Right cardiac atrium (tissue), 5 donors: ENCODE measurements at regions not wholly inside any gene's neighbourhood (a gene's known extent, or its start where the extent isn't known, plus 50 kb on each side); places are given as distances from the start of the nearest gene placed in this dataset.

Source experiments
- ATAC-seq, 2 donors: fragments of 200-7000 bp; cut with Tn5 transposase; one replicate each; pipeline versions ENCODE4 v1.8.0 to v1.9.1; 2020; ENCODE audit warnings: moderate library complexity in 2 of 2, mild to moderate bottlenecking in 1 of 2
- DNase-seq, 3 donors: peaks; one replicate each; pipeline ENCODE4 v3.0.0-alpha.2; 2020
- H3K27ac ChIP-seq: one replicate; pipeline ENCODE4 v1.5.1; 2013; ENCODE audit warnings: mild to moderate bottlenecking, low read length, control low read depth, moderate library complexity
- H3K27me3 ChIP-seq: one replicate; pipeline ENCODE4 v1.6.1; 2013; ENCODE audit not compliant: control insufficient read depth, insufficient read depth
- H3K4me1 ChIP-seq: one replicate; pipeline ENCODE4 v1.6.1; 2013; ENCODE audit warnings: low read length; ENCODE audit not compliant: control insufficient read depth, insufficient read depth
- H3K4me3 ChIP-seq: one replicate; pipeline ENCODE4 v1.5.1; 2013; ENCODE audit warnings: low read length, control low read depth
- H3K9me3 ChIP-seq: one replicate; pipeline ENCODE4 v1.6.1; 2013; ENCODE audit warnings: low read length; ENCODE audit not compliant: control insufficient read depth
- WGBS: extraction: QIAGEN DNeasy Blood & Tissue Kit; methylation state at CpG from one replicate; pipeline ENCODE4 v1.1.7; 2013; 5-methylcytosine and 5-hydroxymethylcytosine counted together
- intact Hi-C, 4 donors: fragments of 100-400 bp; cut with DNase I; formaldehyde crosslinking; loops; one replicate each; pipeline versions ENCODE4 v1.11.0 to v1.14.0; 2022 to 2023
- donor health status: healthy with polysubstance abuse.
- donor health status: DM: no; HTN: yes; CAD: no.
- donor health status: DM: no; HTN: no; CAD: no.
- donor health status: DM: no; HTN: yes; CAD: no; lungs with severe emphysema.
- donor health status: DM: yes; HTN: yes; CAD: no.

- DNase-seq (no peak), ATAC-seq (no peak)
- no peaks in the 10 kb centered on the region for H3K4me1 ChIP-seq
- H3K9me3 ChIP-seq: no peaks in the 10 kb centered on the region
- no peak overlapping the region for H3K27ac ChIP-seq
- intact Hi-C loops: no loop called here
- WGBS: 50% methylated on average over 8 of the region's 8 CpGs
- no peaks in the 10 kb centered on the region for H3K27me3 ChIP-seq
- no peak overlapping the region for H3K4me3 ChIP-seq
Measured at GRCh38 chr17:72575542-72576233, 454.9 kb downstream of the SOX9 start.

- intact Hi-C loops: no loop called here
- Histone ChIP-seq H3K27ac (no peak overlapping the region), H3K9me3 (no peaks in the 10 kb centered on the region), H3K4me3 (no peak overlapping the region), H3K4me1 (no peaks in the 10 kb centered on the region), H3K27me3 (no peaks in the 10 kb centered on the region)
- peak in 1 of 2 donors; percentile 14 for ATAC-seq
- DNase-seq: no peak
- 29% methylated on average over 7 of the region's 7 CpGs for WGBS
Measured at GRCh38 chr17:72576289-72576759, 455.5 kb downstream of the SOX9 start.

- H3K4me1 ChIP-seq: no peaks in the 10 kb centered on the region
- H3K9me3 ChIP-seq: no peaks in the 10 kb centered on the region
- 89% methylated on average over 9 of the region's 9 CpGs for WGBS
- intact Hi-C loops: no loop called here
- DNase-seq (no peak), ATAC-seq (no peak)
- H3K27me3 ChIP-seq: no peaks in the 10 kb centered on the region
- H3K4me3 ChIP-seq: no peak overlapping the region
- H3K27ac ChIP-seq: no peak overlapping the region
Measured at GRCh38 chr17:72578817-72579470, 458.1 kb downstream of the SOX9 start.

- no peak overlapping the region for H3K4me3 ChIP-seq
- no peak for ATAC-seq
- no peaks in the 10 kb centered on the region for H3K27me3 ChIP-seq
- H3K4me1 ChIP-seq: no peaks in the 10 kb centered on the region
- WGBS: 76% methylated on average over 2 of the region's 2 CpGs
- H3K27ac ChIP-seq: no peak overlapping the region
- no peaks in the 10 kb centered on the region for H3K9me3 ChIP-seq
- DNase-seq: no peak
- intact Hi-C loops: no loop called here
Measured at GRCh38 chr17:72579990-72580320, 459.1 kb downstream of the SOX9 start.

GRCh38 chr17:72580321-72581127, 459.7 kb downstream of the SOX9 start:
- DNase-seq: no peak
- ATAC-seq: no peak
- Histone ChIP-seq H3K4me3 (no peak overlapping the region), H3K27ac (no peak overlapping the region), H3K4me1 (no peaks in the 10 kb centered on the region), H3K27me3 (no peaks in the 10 kb centered on the region), H3K9me3 (no peaks in the 10 kb centered on the region)
- intact Hi-C loops: no loop called here
- WGBS: 68% methylated on average over 11 of the region's 11 CpGs

- no peaks in the 10 kb centered on the region for H3K27me3 ChIP-seq
- 81% methylated on average over 7 of the region's 7 CpGs for WGBS
Measured at GRCh38 chr17:72587156-72587555, 466.3 kb downstream of the SOX9 start.

GRCh38 chr17:72587773-72588511, 467.1 kb downstream of the SOX9 start:
- H3K4me3 ChIP-seq: no peak overlapping the region
- WGBS: 27% methylated on average over 11 of the region's 11 CpGs
- no peak for DNase-seq
- no peak for ATAC-seq
- H3K9me3 ChIP-seq: no peaks in the 10 kb centered on the region
- intact Hi-C loops: no loop called here
- H3K27me3 ChIP-seq: no peaks in the 10 kb centered on the region
- no peaks in the 10 kb centered on the region for H3K4me1 ChIP-seq
- no peak overlapping the region for H3K27ac ChIP-seq

More at GRCh38 chr17:72587156-72587555, 466.3 kb downstream of the SOX9 start:
- DNase-seq: no peak
- Histone ChIP-seq H3K4me3 (no peak overlapping the region), H3K9me3 (no peaks in the 10 kb centered on the region), H3K27ac (no peak overlapping the region), H3K4me1 (no peaks in the 10 kb centered on the region)
- no peak for ATAC-seq
- intact Hi-C loops: no loop called here

GRCh38 chr17:72588561-72588960, 467.7 kb downstream of the SOX9 start:
- no peak overlapping the region for H3K27ac ChIP-seq
- intact Hi-C loops: no loop called here
- no peaks in the 10 kb centered on the region for H3K9me3 ChIP-seq
- H3K4me3 ChIP-seq: no peak overlapping the region
- ATAC-seq: no peak
- no peaks in the 10 kb centered on the region for H3K27me3 ChIP-seq
- WGBS: 62% methylated on average over 7 of the region's 7 CpGs
- no peaks in the 10 kb centered on the region for H3K4me1 ChIP-seq
- DNase-seq: no peak

GRCh38 chr17:72588961-72589360, 468.1 kb downstream of the SOX9 start:
- no peaks in the 10 kb centered on the region for H3K27me3 ChIP-seq
- no peak overlapping the region for H3K27ac ChIP-seq
- no peak for DNase-seq
- no peaks in the 10 kb centered on the region for H3K4me1 ChIP-seq
- WGBS: 75% methylated on average over 11 of the region's 11 CpGs
- no peak overlapping the region for H3K4me3 ChIP-seq
- no peak for ATAC-seq
- no peaks in the 10 kb centered on the region for H3K9me3 ChIP-seq
- intact Hi-C loops: no loop called here

GRCh38 chr17:72590382-72590781, 469.6 kb downstream of the SOX9 start:
- Histone ChIP-seq H3K27ac (no peak overlapping the region), H3K4me3 (no peak overlapping the region), H3K4me1 (no peaks in the 10 kb centered on the region), H3K9me3 (no peaks in the 10 kb centered on the region), H3K27me3 (no peaks in the 10 kb centered on the region)
- intact Hi-C loops: no loop called here
- 37% methylated on average over 3 of the region's 3 CpGs for WGBS
- no peak for ATAC-seq
- DNase-seq: no peak

GRCh38 chr17:72590882-72591281, 470.1 kb downstream of the SOX9 start:
- Histone ChIP-seq H3K4me3 (no peak overlapping the region), H3K9me3 (no peaks in the 10 kb centered on the region), H3K27ac (no peak overlapping the region), H3K27me3 (no peaks in the 10 kb centered on the region), H3K4me1 (no peaks in the 10 kb centered on the region)
- 32% methylated on average over 9 of the region's 9 CpGs for WGBS
- intact Hi-C loops: no loop called here
- DNase-seq (no peak), ATAC-seq (no peak)
